HG03159 (cell line): ENCODE measurements at regions not wholly inside any gene's neighbourhood (a gene's known extent, or its start where the extent isn't known, plus 50 kb on each side); places are given as distances from the start of the nearest gene placed in this dataset.
"Not testable (repeated sequence)": the region's sequence is repeated elsewhere in the genome, so short reads cannot be mapped to it uniquely, and the experiment has no call there.

Experiments used
- ATAC-seq: cut with Tn5 transposase; IDR thresholded peaks from one replicate; pipeline ENCODE4 v1.9.1; 2021; ENCODE audit warnings: mild to moderate bottlenecking, moderate library complexity; ENCODE audit not compliant: unreplicated experiment

GRCh38 chr5:68116408-68116807, 99.1 kb upstream of the PIK3R1 start:
- ATAC-seq, result no peak

- ATAC-seq, result peak; percentile 47
Observed at GRCh38 chr5:68115584-68115983, 100.0 kb upstream of the PIK3R1 start.

- no peak for ATAC-seq
Observed at GRCh38 chr5:68114378-68115040, 101.0 kb upstream of the PIK3R1 start.

- no peak for ATAC-seq
Observed at GRCh38 chr5:68112658-68113057, 102.9 kb upstream of the PIK3R1 start.

GRCh38 chr5:68110894-68111293, 104.7 kb upstream of the PIK3R1 start:
- ATAC-seq, result no peak

- ATAC-seq, result no peak
Observed at GRCh38 chr5:68110264-68110663, 105.3 kb upstream of the PIK3R1 start.

- not testable (repeated sequence) for ATAC-seq
Observed at GRCh38 chr5:68104217-68104616, 111.3 kb upstream of the PIK3R1 start.

GRCh38 chr5:68103297-68103696, 112.3 kb upstream of the PIK3R1 start:
- not testable (repeated sequence) for ATAC-seq

GRCh38 chr5:68099327-68099726, 116.2 kb upstream of the PIK3R1 start:
- no peak for ATAC-seq

GRCh38 chr5:68093455-68094159, 121.9 kb upstream of the PIK3R1 start:
- no peak for ATAC-seq

GRCh38 chr5:68088302-68088701, 127.3 kb upstream of the PIK3R1 start:
- no peak for ATAC-seq

- ATAC-seq, result no peak
Observed at GRCh38 chr5:68087866-68088265, 127.7 kb upstream of the PIK3R1 start.

GRCh38 chr5:68086857-68087256, 128.7 kb upstream of the PIK3R1 start:
- ATAC-seq, result no peak

- no peak for ATAC-seq
Observed at GRCh38 chr5:68086439-68086838, 129.1 kb upstream of the PIK3R1 start.

- ATAC-seq, result no peak
Observed at GRCh38 chr5:68084396-68084795, 131.2 kb upstream of the PIK3R1 start.

- ATAC-seq, result no peak
Observed at GRCh38 chr5:68080282-68081050, 135.1 kb upstream of the PIK3R1 start.

GRCh38 chr5:68077349-68077894, 138.1 kb upstream of the PIK3R1 start:
- ATAC-seq, result no peak

GRCh38 chr5:68074633-68075032, 140.9 kb upstream of the PIK3R1 start:
- ATAC-seq, result no peak

- no peak for ATAC-seq
Observed at GRCh38 chr5:68074048-68074632, 141.4 kb upstream of the PIK3R1 start.

GRCh38 chr5:68071736-68072135, 143.8 kb upstream of the PIK3R1 start:
- ATAC-seq, result no peak

GRCh38 chr5:68071282-68071632, 144.3 kb upstream of the PIK3R1 start:
- no peak for ATAC-seq
